ENCODE measurements at regions not wholly inside any gene's neighbourhood (a gene's known extent, or its start where the extent isn't known, plus 50 kb on each side); places are given as distances from the start of the nearest gene placed in this dataset.

- DNase-seq (ENCODE audit: extremely low spot score, unreplicated experiment) = no peak
- H3K27ac Mint-ChIP-seq = no peak overlapping the region
- no peaks in the 10 kb centered on the region for H3K36me3 Mint-ChIP-seq
- no peaks in the 10 kb centered on the region for H3K27me3 Mint-ChIP-seq
- H3K4me1 Mint-ChIP-seq (ENCODE audit: unreplicated experiment) = peaks cover 25% of the 10 kb centered on the region
- H3K9me3 Mint-ChIP-seq = no peaks in the 10 kb centered on the region
- TF ChIP-seq, protein P1, sequence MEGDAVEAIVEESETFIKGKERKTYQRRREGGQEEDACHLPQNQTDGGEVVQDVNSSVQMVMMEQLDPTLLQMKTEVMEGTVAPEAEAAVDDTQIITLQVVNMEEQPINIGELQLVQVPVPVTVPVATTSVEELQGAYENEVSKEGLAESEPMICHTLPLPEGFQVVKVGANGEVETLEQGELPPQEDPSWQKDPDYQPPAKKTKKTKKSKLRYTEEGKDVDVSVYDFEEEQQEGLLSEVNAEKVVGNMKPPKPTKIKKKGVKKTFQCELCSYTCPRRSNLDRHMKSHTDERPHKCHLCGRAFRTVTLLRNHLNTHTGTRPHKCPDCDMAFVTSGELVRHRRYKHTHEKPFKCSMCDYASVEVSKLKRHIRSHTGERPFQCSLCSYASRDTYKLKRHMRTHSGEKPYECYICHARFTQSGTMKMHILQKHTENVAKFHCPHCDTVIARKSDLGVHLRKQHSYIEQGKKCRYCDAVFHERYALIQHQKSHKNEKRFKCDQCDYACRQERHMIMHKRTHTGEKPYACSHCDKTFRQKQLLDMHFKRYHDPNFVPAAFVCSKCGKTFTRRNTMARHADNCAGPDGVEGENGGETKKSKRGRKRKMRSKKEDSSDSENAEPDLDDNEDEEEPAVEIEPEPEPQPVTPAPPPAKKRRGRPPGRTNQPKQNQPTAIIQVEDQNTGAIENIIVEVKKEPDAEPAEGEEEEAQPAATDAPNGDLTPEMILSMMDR (conservative IDR thresholded peaks at IDR 0.05) = no peak
- no peak overlapping the region for H3K4me3 Mint-ChIP-seq
Measured at GRCh38 chr10:58885146-58885545, 291.3 kb upstream of the PHYHIPL start.

- Mint-ChIP-seq H3K4me3 (no peak overlapping the region), H3K9me3 (no peaks in the 10 kb centered on the region), H3K27ac (no peak overlapping the region), H3K4me1 (ENCODE audit: unreplicated experiment) (peaks cover 25% of the 10 kb centered on the region), H3K36me3 (no peaks in the 10 kb centered on the region), H3K27me3 (no peaks in the 10 kb centered on the region)
- TF ChIP-seq, protein P1 (conservative IDR thresholded peaks at IDR 0.05) = no peak
- no peak for DNase-seq (ENCODE audit: extremely low spot score, unreplicated experiment)
Measured at GRCh38 chr10:58885686-58886345, 290.6 kb upstream of the PHYHIPL start.

DNA sequence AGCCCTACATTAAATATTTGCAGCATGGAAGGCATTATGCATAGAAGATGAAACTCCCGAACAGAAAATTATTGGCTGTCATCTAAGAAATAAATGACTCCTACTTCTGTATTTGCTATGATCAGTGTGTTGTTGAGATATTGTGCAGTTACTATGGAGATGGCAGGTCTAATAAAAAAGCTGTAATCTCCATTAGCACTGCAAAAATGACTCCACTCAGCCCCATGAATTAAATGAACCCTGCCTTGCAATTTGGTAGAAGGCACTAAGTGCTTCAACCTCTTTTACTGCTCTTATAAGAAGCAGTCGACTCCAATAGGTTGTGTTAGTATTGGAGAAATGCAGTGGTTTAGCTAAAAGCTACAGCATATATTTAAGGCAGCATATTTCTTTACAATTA is 290.0 kb upstream of the PHYHIPL start:
- TF ChIP-seq, protein P1 (conservative IDR thresholded peaks at IDR 0.05) = no peak
- no peak for DNase-seq (ENCODE audit: extremely low spot score, unreplicated experiment)
- Mint-ChIP-seq H3K9me3 (no peaks in the 10 kb centered on the region), H3K27ac (no peak overlapping the region), H3K4me1 (ENCODE audit: unreplicated experiment) (peaks cover 25% of the 10 kb centered on the region), H3K36me3 (no peaks in the 10 kb centered on the region), H3K27me3 (no peaks in the 10 kb centered on the region), H3K4me3 (no peak overlapping the region)

- H3K9me3 Mint-ChIP-seq = no peaks in the 10 kb centered on the region
- no peaks in the 10 kb centered on the region for H3K36me3 Mint-ChIP-seq
- H3K27ac Mint-ChIP-seq = no peak overlapping the region
- H3K4me3 Mint-ChIP-seq = no peak overlapping the region
- peaks cover 33% of the 10 kb centered on the region for H3K4me1 Mint-ChIP-seq (ENCODE audit: unreplicated experiment)
- no peaks in the 10 kb centered on the region for H3K27me3 Mint-ChIP-seq
- DNase-seq (ENCODE audit: extremely low spot score, unreplicated experiment) = no peak
- TF ChIP-seq, protein P1 (conservative IDR thresholded peaks at IDR 0.05) = no peak
Measured at GRCh38 chr10:58887474-58887873, 289.0 kb upstream of the PHYHIPL start.

DNA sequence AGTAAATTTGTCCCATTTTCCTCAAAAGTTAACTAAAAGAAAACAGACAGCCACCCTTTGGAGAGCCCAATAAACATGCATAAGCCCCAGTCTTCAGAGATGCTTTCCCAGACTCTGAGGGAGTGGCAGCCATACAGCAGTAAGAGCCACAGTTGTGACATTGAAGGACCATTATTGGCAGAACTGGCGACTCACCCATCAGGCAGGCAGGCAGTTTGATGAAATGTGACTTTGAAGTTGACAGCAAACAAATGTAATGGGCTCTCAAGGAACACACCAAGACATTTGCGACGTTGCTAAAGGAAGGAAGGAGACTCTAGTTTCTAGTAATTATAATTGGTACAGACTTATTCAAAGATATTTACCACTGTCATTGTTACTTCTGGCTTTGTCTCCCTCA is 287.5 kb upstream of the PHYHIPL start:
- Mint-ChIP-seq H3K4me1 (ENCODE audit: unreplicated experiment) (peaks cover 33% of the 10 kb centered on the region), H3K9me3 (no peaks in the 10 kb centered on the region), H3K27me3 (no peaks in the 10 kb centered on the region), H3K36me3 (no peaks in the 10 kb centered on the region), H3K4me3 (no peak overlapping the region), H3K27ac (no peak overlapping the region)
- no peak for DNase-seq (ENCODE audit: extremely low spot score, unreplicated experiment)
- TF ChIP-seq, protein P1 (conservative IDR thresholded peaks at IDR 0.05) = no peak
